Stimulated activated CD4-positive, alpha-beta T cell treated with anti-CD3 and anti-CD28 coated beads, Interleukin-15, amount 100 ng/mL, for 48 hours (primary cell): ENCODE measurements at regions not wholly inside any gene's neighbourhood (a gene's known extent, or its start where the extent isn't known, plus 50 kb on each side); places are given as distances from the start of the nearest gene placed in this dataset.

Source experiments
- DNase-seq, 2 donors: peaks; one replicate each; pipeline ENCODE4 v3.0.0-alpha.2; 2020; ENCODE audit warnings: low read depth in 2 of 2

DNA sequence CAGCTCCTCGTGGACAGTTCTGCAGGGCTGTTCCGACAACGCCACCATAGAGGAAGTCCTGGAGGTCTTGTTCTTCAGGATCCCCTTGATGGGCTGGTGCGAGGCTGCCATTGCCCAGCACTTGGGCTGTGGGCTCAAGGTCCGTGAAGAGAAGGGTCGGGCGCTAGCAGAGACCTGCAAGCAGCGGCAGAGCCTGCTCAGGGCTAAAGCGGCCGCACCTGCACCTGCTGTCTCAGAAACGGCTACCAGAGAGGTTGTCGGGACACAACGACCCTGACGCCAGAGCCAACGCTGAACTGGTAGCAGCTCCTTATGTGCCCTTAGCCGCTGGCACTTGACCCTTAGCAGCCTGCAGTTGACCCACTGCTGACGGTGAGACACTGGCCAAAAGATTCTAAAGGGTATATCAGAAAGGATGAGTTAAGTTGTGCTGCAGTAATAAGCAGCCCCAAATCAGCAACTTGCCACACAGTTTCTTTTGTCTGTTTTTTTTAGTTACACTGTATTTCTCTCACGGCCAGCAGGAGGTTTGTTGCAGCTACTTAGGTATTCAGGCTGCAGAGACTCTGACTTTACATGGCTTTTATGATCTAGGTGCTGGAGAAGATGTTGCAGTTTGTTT, 55.5 kb upstream of the ST6GAL2 start:
- no peak for DNase-seq

DNA sequence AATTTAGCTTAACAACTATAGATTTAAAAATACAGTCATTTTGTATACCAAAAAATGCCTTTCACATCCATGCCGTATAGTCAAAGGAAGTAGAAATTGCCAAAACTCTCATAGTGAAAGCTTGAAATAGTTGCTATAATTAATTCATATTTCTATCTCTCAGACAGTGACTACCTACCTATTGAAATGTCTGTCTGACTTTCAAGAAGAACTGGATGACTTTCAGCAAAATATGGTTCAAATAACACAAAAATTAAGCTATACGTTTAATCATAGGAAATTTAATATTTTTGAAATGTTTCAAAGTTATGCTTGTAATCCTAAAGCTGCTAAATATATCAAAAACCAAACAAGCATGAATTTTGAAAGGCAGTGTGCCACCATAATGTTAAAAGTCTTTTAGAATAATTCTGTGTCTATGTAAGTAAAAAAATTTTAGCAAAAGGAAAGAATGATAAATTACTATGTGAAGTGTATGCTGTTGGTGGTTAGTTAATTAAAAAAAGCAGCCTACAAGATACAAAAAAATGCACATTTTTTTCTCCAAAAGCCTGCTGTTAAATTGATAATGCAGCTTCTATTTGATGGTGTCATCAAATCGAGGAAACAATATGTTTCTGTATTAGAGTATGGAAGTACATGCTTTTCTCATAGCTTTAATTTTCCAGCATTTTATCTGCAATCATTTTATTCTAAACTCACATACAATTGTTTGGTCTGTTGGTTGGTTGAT, 57.7 kb upstream of the ST6GAL2 start:
- DNase-seq: no peak

GRCh38 chr2:106944215-106944614, 58.2 kb upstream of the ST6GAL2 start:
- DNase-seq: no peak

GRCh38 chr2:106948540-106948939, 62.6 kb upstream of the ST6GAL2 start:
- no peak for DNase-seq

- DNase-seq: no peak
Measured at GRCh38 chr2:106953236-106953635, 67.3 kb upstream of the ST6GAL2 start.

GRCh38 chr2:106953779-106954178, 67.8 kb upstream of the ST6GAL2 start:
- DNase-seq: no peak

GRCh38 chr2:106954304-106954703, 68.3 kb upstream of the ST6GAL2 start:
- DNase-seq: no peak

DNA sequence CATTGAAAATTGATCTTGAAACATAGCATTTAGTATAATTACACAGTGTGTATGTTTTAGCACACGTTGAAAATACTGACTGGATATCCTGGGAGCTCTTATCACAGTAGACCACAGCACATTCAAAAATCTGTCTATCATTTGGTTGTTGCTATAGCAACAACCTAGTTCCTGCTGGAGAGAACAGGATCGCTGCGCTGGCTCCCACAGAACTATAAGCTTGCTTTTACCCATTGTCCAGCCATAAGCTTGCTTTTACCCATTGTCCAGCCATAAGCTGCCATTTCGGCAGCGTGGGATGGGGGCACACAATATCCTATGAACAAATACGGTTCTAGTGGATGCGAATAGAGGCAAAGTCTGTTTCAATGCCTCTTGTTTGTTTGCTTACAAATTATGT, 70.4 kb upstream of the ST6GAL2 start:
- DNase-seq: no peak

GRCh38 chr2:106956879-106957278, 70.9 kb upstream of the ST6GAL2 start:
- no peak for DNase-seq

GRCh38 chr2:106959975-106960682, 74.2 kb upstream of the ST6GAL2 start:
- DNase-seq: no peak

DNA sequence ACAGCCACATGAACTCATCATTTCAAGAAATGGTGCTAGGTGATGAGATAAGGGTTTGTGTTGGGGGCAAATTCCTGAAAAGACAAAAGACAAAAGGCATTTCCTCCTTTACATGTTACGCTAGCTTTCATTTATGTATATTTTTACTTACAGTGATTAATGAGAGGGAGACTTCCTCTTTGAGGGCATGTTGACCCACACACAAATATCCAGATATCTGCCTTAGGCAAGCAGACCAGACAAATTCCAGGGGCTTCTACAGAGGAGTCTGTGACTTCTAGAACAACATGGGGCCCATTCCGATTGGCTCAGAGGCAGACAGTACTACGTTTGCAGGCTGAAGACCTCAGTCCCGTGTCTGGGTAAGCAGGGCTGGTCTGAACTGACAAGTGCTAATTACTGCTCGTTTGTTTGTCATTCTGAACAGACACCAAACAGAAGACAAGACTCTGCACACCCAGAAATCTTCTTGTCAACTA, 74.8 kb upstream of the ST6GAL2 start:
- no peak for DNase-seq

- no peak for DNase-seq
Measured at GRCh38 chr2:106961328-106961727, 75.4 kb upstream of the ST6GAL2 start.

DNA sequence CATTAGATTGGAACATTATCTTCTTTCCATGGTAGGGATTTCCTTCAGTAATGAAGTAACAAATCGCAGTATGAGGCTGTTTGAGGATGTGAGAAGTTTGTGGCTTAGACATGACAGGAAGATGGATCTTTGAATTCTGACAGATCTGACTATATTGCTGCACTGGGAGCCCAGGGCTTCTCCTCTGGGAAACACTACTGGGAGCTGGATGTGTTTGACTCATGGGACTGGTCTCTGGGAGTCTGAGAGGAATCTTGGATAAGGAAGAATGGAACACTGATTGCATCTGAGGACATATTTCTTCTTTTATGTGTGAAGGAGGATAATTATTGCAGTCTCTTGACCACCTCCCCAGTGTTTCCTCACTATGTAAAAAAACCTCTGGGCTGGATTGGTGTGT, 77.2 kb upstream of the ST6GAL2 start:
- DNase-seq: no peak

GRCh38 chr2:106963893-106964292, 77.9 kb upstream of the ST6GAL2 start:
- DNase-seq: no peak

DNA sequence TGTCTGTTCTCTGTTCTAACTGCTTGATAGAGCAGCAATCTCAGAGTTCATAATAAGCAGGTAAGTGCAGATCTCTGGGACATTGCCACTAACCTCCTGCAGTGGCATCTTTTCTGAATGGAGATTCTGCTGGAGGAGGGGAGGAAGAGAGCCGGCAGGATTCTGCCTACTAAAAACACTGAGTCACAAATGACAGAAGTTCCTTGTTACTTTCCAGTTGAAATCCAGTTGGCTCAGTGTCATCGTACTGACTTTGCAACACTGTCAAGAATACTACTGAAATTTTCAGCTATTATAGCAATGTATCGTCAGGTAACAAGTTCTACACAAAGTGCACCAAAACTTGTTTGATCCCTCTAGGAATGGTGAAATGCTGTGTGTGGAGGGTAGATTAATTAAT, 79.6 kb upstream of the ST6GAL2 start:
- no peak for DNase-seq

GRCh38 chr2:106969777-106970176, 83.8 kb upstream of the ST6GAL2 start:
- no peak for DNase-seq

DNA sequence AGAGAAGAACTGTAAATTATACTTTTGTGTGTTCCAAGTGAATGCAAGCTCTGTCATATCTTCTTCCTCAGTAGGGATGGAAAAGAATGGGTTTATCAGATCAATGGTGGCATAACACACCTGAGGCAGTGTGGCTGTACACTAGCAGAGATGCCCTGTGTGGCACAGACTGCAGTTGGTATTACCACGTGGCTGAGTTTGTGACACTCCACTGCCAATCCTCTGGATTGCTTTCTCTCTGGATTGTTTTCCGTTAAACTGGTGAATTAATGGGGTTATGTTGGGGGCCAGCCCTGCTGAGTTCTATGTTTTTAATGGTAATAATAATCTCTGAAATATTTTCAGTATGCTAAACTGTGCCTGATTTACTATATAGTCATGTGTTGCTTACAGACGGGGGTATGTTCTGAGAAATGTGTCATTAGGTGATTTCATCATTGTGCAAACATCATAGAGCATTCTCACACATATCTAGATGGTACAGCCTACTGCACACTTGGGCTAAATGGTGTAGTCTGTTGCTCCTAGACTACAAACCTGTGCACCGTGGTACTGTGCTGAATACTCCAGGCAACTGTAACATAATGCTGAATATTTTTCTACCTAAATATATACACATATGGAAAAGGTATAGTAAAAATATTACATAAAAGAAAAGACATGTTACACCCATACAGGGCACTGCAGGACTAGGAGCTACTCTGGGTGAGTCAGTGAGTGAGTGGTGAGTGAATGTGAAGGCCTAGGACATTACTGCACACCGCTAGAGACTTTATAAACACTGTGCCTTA, 84.7 kb upstream of the ST6GAL2 start:
- DNase-seq: no peak

DNA sequence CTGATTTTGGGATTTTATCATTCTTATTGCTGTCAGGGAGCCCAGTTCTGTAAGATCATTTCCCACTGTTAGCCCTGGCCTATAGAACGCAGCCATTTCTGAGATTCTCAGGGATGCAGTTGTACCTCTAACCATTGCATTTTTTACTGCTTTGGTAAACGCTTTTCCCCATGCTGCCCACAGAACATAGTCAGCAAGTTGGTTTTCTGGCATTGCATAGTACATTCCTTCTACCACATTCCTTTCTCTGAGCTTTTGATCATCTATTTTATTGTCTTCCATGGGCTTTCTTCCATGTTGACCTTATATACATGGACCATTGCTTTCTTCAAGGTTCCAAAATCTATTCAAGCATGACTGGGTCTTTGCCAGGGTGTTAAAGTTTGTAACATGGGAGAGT, 86.8 kb upstream of the ST6GAL2 start:
- no peak for DNase-seq

- no peak for DNase-seq
Measured at GRCh38 chr2:106974891-106975290, 88.9 kb upstream of the ST6GAL2 start.

DNA sequence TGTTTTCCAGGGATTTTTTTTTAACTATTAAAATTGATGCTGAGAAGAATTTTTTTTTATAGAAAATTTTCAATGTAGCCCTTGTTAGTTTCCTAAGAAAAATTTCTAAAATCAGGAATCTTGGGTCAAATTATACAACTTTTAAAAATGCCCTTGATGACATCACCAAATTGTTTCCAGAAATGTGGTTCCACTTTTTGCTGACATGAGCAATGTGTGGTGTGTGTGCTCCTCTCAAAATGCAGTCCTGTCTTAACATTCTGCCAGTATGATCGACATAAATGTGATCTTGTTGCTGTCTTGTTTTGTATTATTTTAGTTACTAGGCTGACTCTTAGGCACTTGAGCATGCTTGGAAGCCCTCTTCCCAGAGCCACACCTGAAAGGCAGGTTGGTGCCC, 89.7 kb upstream of the ST6GAL2 start:
- DNase-seq: no peak

GRCh38 chr2:106976548-106976947, 90.6 kb upstream of the ST6GAL2 start:
- DNase-seq: no peak

GRCh38 chr2:106977717-106978116, 91.8 kb upstream of the ST6GAL2 start:
- DNase-seq: no peak
